ENCODE measurements at regions not wholly inside any gene's neighbourhood (a gene's known extent, or its start where the extent isn't known, plus 50 kb on each side); places are given as distances from the start of the nearest gene placed in this dataset.

GRCh38 chr2:18741895-18742732 lies 152.7 kb upstream of the NT5C1B start:
- no peak for DNase-seq (ENCODE audit: low spot score)
- Mint-ChIP-seq H3K4me1 (ENCODE audit: low read depth) (peaks cover 12% of the 10 kb centered on the region), H3K27me3 (ENCODE audit: low read depth) (no peaks in the 10 kb centered on the region), H3K4me3 (ENCODE audit: unreplicated experiment) (no peak overlapping the region), H3K36me3 (ENCODE audit: low read depth) (no peaks in the 10 kb centered on the region), H3K27ac (ENCODE audit: unreplicated experiment) (no peak overlapping the region), H3K9me3 (ENCODE audit: low read depth) (no peaks in the 10 kb centered on the region)
- TF ChIP-seq CTCF (IDR thresholded peaks at IDR 0.05) = peak; percentile 49

GRCh38 chr2:18741191-18741590 lies 151.8 kb upstream of the NT5C1B start:
- no peak for DNase-seq (ENCODE audit: low spot score)
- Mint-ChIP-seq H3K4me1 (ENCODE audit: low read depth) (peaks cover 11% of the 10 kb centered on the region), H3K36me3 (ENCODE audit: low read depth) (no peaks in the 10 kb centered on the region), H3K4me3 (ENCODE audit: unreplicated experiment) (no peak overlapping the region), H3K9me3 (ENCODE audit: low read depth) (no peaks in the 10 kb centered on the region), H3K27me3 (ENCODE audit: low read depth) (no peaks in the 10 kb centered on the region), H3K27ac (ENCODE audit: unreplicated experiment) (no peak overlapping the region)
- no peak for TF ChIP-seq CTCF (IDR thresholded peaks at IDR 0.05)

- no peak for TF ChIP-seq CTCF (IDR thresholded peaks at IDR 0.05)
- no peak overlapping the region for H3K27ac Mint-ChIP-seq (ENCODE audit: unreplicated experiment)
- H3K4me3 Mint-ChIP-seq (ENCODE audit: unreplicated experiment) = no peak overlapping the region
- H3K9me3 Mint-ChIP-seq (ENCODE audit: low read depth) = no peaks in the 10 kb centered on the region
- no peaks in the 10 kb centered on the region for H3K27me3 Mint-ChIP-seq (ENCODE audit: low read depth)
- peaks cover 4% of the 10 kb centered on the region for H3K4me1 Mint-ChIP-seq (ENCODE audit: low read depth)
- no peaks in the 10 kb centered on the region for H3K36me3 Mint-ChIP-seq (ENCODE audit: low read depth)
- DNase-seq (ENCODE audit: low spot score) = no peak
These were observed 151.1 kb upstream of the NT5C1B start for GRCh38 chr2:18740474-18740881.

- Mint-ChIP-seq H3K9me3 (ENCODE audit: low read depth) (peaks cover 4% of the 10 kb centered on the region), H3K4me3 (ENCODE audit: unreplicated experiment) (no peak overlapping the region), H3K27me3 (ENCODE audit: low read depth) (no peaks in the 10 kb centered on the region), H3K27ac (ENCODE audit: unreplicated experiment) (no peak overlapping the region), H3K36me3 (ENCODE audit: low read depth) (no peaks in the 10 kb centered on the region), H3K4me1 (ENCODE audit: low read depth) (no peaks in the 10 kb centered on the region)
- no peak for TF ChIP-seq CTCF (IDR thresholded peaks at IDR 0.05)
- no peak for DNase-seq (ENCODE audit: low spot score)
These were observed 142.3 kb upstream of the NT5C1B start for GRCh38 chr2:18731666-18732065.

GRCh38 chr2:18724371-18725145 lies 135.2 kb upstream of the NT5C1B start:
- no peak for DNase-seq (ENCODE audit: low spot score)
- no peak for TF ChIP-seq CTCF (IDR thresholded peaks at IDR 0.05)
- no peaks in the 10 kb centered on the region for H3K9me3 Mint-ChIP-seq (ENCODE audit: low read depth)
- peaks cover 28% of the 10 kb centered on the region for H3K4me1 Mint-ChIP-seq (ENCODE audit: low read depth)
- no peak overlapping the region for H3K27ac Mint-ChIP-seq (ENCODE audit: unreplicated experiment)
- H3K27me3 Mint-ChIP-seq (ENCODE audit: low read depth) = no peaks in the 10 kb centered on the region
- no peaks in the 10 kb centered on the region for H3K36me3 Mint-ChIP-seq (ENCODE audit: low read depth)
- no peak overlapping the region for H3K4me3 Mint-ChIP-seq (ENCODE audit: unreplicated experiment)
